GM12892 (cell line): ENCODE measurements at regions not wholly inside any gene's neighbourhood (a gene's known extent, or its start where the extent isn't known, plus 50 kb on each side); places are given as distances from the start of the nearest gene placed in this dataset.

Source experiments
- POLR2A ChIP-seq: IDR thresholded peaks from 2 replicates; pipeline ENCODE4 v1.6.1; 2011; ENCODE audit warnings: low read depth, low read length, control low read depth
- POLR2AphosphoS5 ChIP-seq: IDR thresholded peaks from 2 replicates; pipeline ENCODE4 v1.6.1; 2011; ENCODE audit warnings: low read depth, low read length, control low read depth

- TF ChIP-seq POLR2A (no peak), POLR2AphosphoS5 (no peak)
Observed at GRCh38 chr21:29441651-29442050, 142.9 kb downstream of the BACH1 start.
